T-helper 1 cell treated with Interleukin-12 subunit alpha and Interleukin-12 subunit beta and Interleukin-4 antibody, amounts not matched to agents 30 ng/mL and 1 ng/mL, for 36 hours (primary cell): ENCODE measurements at regions not wholly inside any gene's neighbourhood (a gene's known extent, or its start where the extent isn't known, plus 50 kb on each side); places are given as distances from the start of the nearest gene placed in this dataset.

ENCODE experiments used
- intact Hi-C: fragments of 100-400 bp; cut with micrococcal nuclease; formaldehyde crosslinking; loops from one replicate; pipeline ENCODE4 v1.15.1; 2024

GRCh38 chr5:81914696-81915095, 57.1 kb upstream of the ATG10 start:
- intact Hi-C loops, result no loop called here

- intact Hi-C loops, result no loop called here
Measured at GRCh38 chr5:81912933-81913332, 58.9 kb upstream of the ATG10 start.

- intact Hi-C loops, result no loop called here
Measured at GRCh38 chr5:81909677-81910076, 62.1 kb upstream of the ATG10 start.

GRCh38 chr5:81908771-81909170, 63.1 kb upstream of the ATG10 start:
- intact Hi-C loops, result no loop called here

- intact Hi-C loops, result no loop called here
Measured at GRCh38 chr5:81908044-81908443, 63.8 kb upstream of the ATG10 start.

- intact Hi-C loops, result no loop called here
Measured at GRCh38 chr5:81907012-81907635, 64.7 kb upstream of the ATG10 start.

- intact Hi-C loops, result no loop called here
Measured at GRCh38 chr5:81906086-81906485, 65.7 kb upstream of the ATG10 start.

- intact Hi-C loops, result no loop called here
Measured at GRCh38 chr5:81904861-81905260, 67.0 kb upstream of the ATG10 start.

- intact Hi-C loops, result no loop called here
Measured at GRCh38 chr5:81904166-81904565, 67.7 kb upstream of the ATG10 start.

GRCh38 chr5:81901586-81901985, 70.2 kb upstream of the ATG10 start:
- intact Hi-C loops, result no loop called here

GRCh38 chr5:81899123-81899522, 72.7 kb upstream of the ATG10 start:
- intact Hi-C loops, result no loop called here

- intact Hi-C loops, result no loop called here
Measured at GRCh38 chr5:81898403-81898802, 73.4 kb upstream of the ATG10 start.

- intact Hi-C loops, result no loop called here
Measured at GRCh38 chr5:81896764-81897163, 75.1 kb upstream of the ATG10 start.

- intact Hi-C loops, result no loop called here
Measured at GRCh38 chr5:81895307-81895706, 76.5 kb upstream of the ATG10 start.

GRCh38 chr5:81893961-81894360, 77.9 kb upstream of the ATG10 start:
- intact Hi-C loops, result no loop called here

- intact Hi-C loops, result no loop called here
Measured at GRCh38 chr5:81884871-81885270, 87.0 kb upstream of the ATG10 start.

- intact Hi-C loops, result no loop called here
Measured at GRCh38 chr5:81883371-81883770, 88.5 kb upstream of the ATG10 start.

GRCh38 chr5:81881595-81881994, 90.2 kb upstream of the ATG10 start:
- intact Hi-C loops, result no loop called here

- intact Hi-C loops, result no loop called here
Measured at GRCh38 chr5:81879936-81880335, 91.9 kb upstream of the ATG10 start.

GRCh38 chr5:81878333-81878732, 93.5 kb upstream of the ATG10 start:
- intact Hi-C loops, result no loop called here

- intact Hi-C loops, result no loop called here
Measured at GRCh38 chr5:81866994-81867393, 104.8 kb upstream of the ATG10 start.

GRCh38 chr5:81860778-81861177, 109.9 kb upstream of the SSBP2 start:
- intact Hi-C loops, result no loop called here

- intact Hi-C loops, result loop anchor here (10.0 kb wide), 1 partner anchor 225 kb away; no protein-coding TSS in a partner anchor
Measured at GRCh38 chr5:81859624-81860023, 108.7 kb upstream of the SSBP2 start.
